Adipocyte (in vitro differentiated cells): ENCODE measurements at regions not wholly inside any gene's neighbourhood (a gene's known extent, or its start where the extent isn't known, plus 50 kb on each side); places are given as distances from the start of the nearest gene placed in this dataset.

ENCODE experiments used
- DNase-seq: peaks from one replicate; pipeline ENCODE4 v3.0.0-alpha.2; 2015; ENCODE audit warnings: low read depth
- H3K27me3 ChIP-seq: replicated peaks from 2 replicates; pipeline ENCODE4 v1.7.0; 2013; ENCODE audit warnings: mild to moderate bottlenecking, low read length, moderate library complexity; ENCODE audit not compliant: control insufficient read depth, insufficient read depth
- H3K36me3 ChIP-seq: 2 replicates; pipeline ENCODE4 v1.7.0; 2013; ENCODE audit warnings: low read length, mild to moderate bottlenecking, moderate library complexity; ENCODE audit not compliant: control insufficient read depth, insufficient read depth, severe bottlenecking
- H3K4me1 ChIP-seq: 2 replicates; pipeline ENCODE4 v1.7.0; 2013; ENCODE audit warnings: mild to moderate bottlenecking, low read length, moderate library complexity; ENCODE audit not compliant: control insufficient read depth, insufficient read depth
- H3K4me3 ChIP-seq: 2 replicates; pipeline ENCODE4 v1.7.0; 2013; ENCODE audit warnings: mild to moderate bottlenecking, low read length, moderate library complexity
- H3K9ac ChIP-seq: 2 replicates; pipeline ENCODE4 v1.7.0; 2013; ENCODE audit warnings: mild to moderate bottlenecking, low read length, moderate library complexity
- H3K9me3 ChIP-seq: 2 replicates; pipeline ENCODE4 v1.7.0; 2013; ENCODE audit warnings: mild to moderate bottlenecking, low read length, moderate library complexity; ENCODE audit not compliant: control insufficient read depth

DNA sequence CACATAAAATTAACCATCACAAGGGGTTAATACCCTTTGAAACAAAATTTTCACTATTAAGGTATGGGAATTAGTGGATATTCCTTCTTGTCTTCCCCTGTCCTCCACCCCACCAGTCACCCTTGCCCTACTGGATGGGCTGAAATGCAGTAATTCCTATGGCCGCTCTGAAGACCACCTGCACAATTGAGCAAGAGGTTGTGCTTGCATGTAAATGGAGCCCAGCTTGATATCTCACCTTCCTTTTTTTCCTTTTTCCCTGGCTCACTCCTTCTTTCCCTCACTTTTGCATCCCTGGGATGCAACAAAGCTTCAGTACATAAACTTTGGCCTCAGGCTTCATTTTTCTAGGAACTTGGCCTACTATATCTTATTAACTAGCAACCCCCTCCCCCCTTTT is 184.6 kb downstream of the SNX10 start:
- no peak for DNase-seq
- H3K4me3 ChIP-seq: no peak overlapping the region
- H3K4me1 ChIP-seq: peaks cover 11% of the 10 kb centered on the region
- no peak overlapping the region for H3K9ac ChIP-seq
- H3K9me3 ChIP-seq: no peaks in the 10 kb centered on the region
- no peaks in the 10 kb centered on the region for H3K27me3 ChIP-seq
- H3K36me3 ChIP-seq: no peaks in the 10 kb centered on the region

DNA sequence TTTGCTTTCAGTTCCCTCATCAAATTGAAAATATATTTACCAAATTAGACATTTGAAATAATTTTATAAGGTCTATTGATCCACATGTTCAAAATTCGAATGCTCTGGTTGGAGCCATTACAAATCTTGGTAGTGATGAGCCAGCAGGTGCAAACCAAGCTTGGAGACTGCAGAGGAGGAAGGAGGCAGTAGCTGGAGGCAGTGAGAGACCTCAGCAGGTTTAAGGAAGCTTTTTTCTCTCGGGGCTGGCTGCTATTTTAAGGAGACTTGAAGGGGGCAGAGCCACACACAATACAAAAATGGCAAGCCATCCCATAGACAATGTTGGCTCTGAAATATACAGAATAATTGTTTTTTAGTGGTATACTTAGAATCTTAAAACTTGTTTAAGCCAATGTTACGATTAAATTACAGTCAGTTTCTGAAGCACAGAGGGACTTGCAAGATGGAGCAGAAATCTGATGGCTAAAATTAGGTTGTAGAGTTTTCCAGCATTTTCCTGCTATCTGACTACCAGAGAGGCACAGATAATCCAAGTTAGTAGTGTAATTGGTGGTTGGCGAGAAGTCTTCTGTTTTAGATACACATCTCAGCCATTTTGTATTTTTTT is 185.8 kb downstream of the SNX10 start:
- H3K4me1 ChIP-seq: peaks cover 11% of the 10 kb centered on the region
- DNase-seq: no peak
- H3K27me3 ChIP-seq: no peaks in the 10 kb centered on the region

DNA sequence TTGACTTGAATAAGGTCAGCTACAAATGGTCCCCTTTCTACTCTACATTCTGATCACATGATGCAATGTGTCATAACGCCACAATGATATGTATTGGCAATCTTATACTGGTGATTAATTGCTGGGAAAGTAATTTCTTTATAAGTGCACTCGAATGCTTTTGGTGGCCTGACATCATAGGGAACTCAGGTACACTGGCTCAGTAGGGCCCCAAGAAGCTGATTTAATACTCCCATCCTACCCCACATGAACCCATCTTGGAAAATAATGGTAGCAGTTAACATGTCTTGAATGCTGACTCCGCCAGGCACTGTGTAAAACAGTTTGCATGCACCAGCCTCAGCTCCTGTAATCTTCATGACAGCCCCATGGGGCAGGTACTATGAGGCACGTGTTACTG is 186.9 kb downstream of the SNX10 start:
- H3K4me3 ChIP-seq: no peak overlapping the region
- DNase-seq: no peak
- peaks cover 11% of the 10 kb centered on the region for H3K4me1 ChIP-seq

More for the DNA sequence above, 185.8 kb downstream of the SNX10 start:
- Histone ChIP-seq H3K9me3 (peaks cover 4% of the 10 kb centered on the region), H3K36me3 (no peaks in the 10 kb centered on the region), H3K4me3 (no peak overlapping the region), H3K9ac (no peak overlapping the region)

DNA sequence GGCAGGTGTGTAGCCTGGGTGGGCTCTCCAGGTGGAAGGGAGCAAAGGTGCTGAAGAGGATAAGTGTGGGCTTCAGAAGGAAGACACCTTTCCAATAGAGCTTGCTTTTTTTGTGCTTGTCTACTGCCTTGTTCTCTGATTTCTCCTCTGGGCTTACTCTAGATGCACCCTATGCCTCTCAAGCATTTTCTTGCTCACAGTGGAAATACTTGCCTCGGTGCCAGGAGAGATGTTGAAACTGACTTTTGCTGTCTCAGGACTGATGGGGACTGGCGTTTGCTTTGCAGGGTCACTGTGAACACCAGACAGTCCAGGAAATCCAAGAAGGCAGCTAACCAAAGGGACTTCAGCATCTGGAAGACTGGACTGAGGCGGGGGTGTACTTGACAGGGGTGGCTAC is 187.9 kb downstream of the SNX10 start:
- Histone ChIP-seq H3K9ac (no peak overlapping the region), H3K4me1 (peaks cover 11% of the 10 kb centered on the region), H3K4me3 (no peak overlapping the region), H3K36me3 (no peaks in the 10 kb centered on the region), H3K9me3 (peaks cover 25% of the 10 kb centered on the region), H3K27me3 (no peaks in the 10 kb centered on the region)
- DNase-seq: no peak

More for the DNA sequence above, 186.9 kb downstream of the SNX10 start:
- Histone ChIP-seq H3K27me3 (no peaks in the 10 kb centered on the region), H3K9me3 (peaks cover 15% of the 10 kb centered on the region), H3K36me3 (no peaks in the 10 kb centered on the region), H3K9ac (no peak overlapping the region)

- H3K4me3 ChIP-seq: no peak overlapping the region
- no peak overlapping the region for H3K9ac ChIP-seq
- peaks cover 31% of the 10 kb centered on the region for H3K9me3 ChIP-seq
- DNase-seq: no peak
- peaks cover 11% of the 10 kb centered on the region for H3K4me1 ChIP-seq
- no peaks in the 10 kb centered on the region for H3K27me3 ChIP-seq
- no peaks in the 10 kb centered on the region for H3K36me3 ChIP-seq
Observed at GRCh38 chr7:26480156-26480555, 188.5 kb downstream of the SNX10 start.

- H3K36me3 ChIP-seq: no peaks in the 10 kb centered on the region
- H3K27me3 ChIP-seq: no peaks in the 10 kb centered on the region
- H3K4me1 ChIP-seq: peaks cover 20% of the 10 kb centered on the region
- no peak overlapping the region for H3K4me3 ChIP-seq
- DNase-seq: no peak
- no peak overlapping the region for H3K9ac ChIP-seq
- H3K9me3 ChIP-seq: peaks cover 36% of the 10 kb centered on the region
Observed at GRCh38 chr7:26482927-26483326, 191.3 kb downstream of the SNX10 start.

GRCh38 chr7:26483843-26484242 is 192.2 kb downstream of the SNX10 start:
- Histone ChIP-seq H3K4me3 (no peak overlapping the region), H3K9ac (no peak overlapping the region), H3K36me3 (no peaks in the 10 kb centered on the region), H3K27me3 (no peaks in the 10 kb centered on the region), H3K9me3 (peaks cover 36% of the 10 kb centered on the region), H3K4me1 (peaks cover 29% of the 10 kb centered on the region)
- DNase-seq: no peak

GRCh38 chr7:26485367-26485934 is 193.8 kb downstream of the SNX10 start:
- DNase-seq: no peak
- Histone ChIP-seq H3K4me3 (no peak overlapping the region), H3K27me3 (no peaks in the 10 kb centered on the region), H3K9ac (no peak overlapping the region), H3K4me1 (peaks cover 19% of the 10 kb centered on the region), H3K9me3 (peaks cover 36% of the 10 kb centered on the region), H3K36me3 (no peaks in the 10 kb centered on the region)

GRCh38 chr7:26486153-26486552 is 194.5 kb downstream of the SNX10 start:
- H3K27me3 ChIP-seq: peaks cover 6% of the 10 kb centered on the region
- no peaks in the 10 kb centered on the region for H3K36me3 ChIP-seq
- DNase-seq: no peak
- peaks cover 36% of the 10 kb centered on the region for H3K9me3 ChIP-seq
- peaks cover 19% of the 10 kb centered on the region for H3K4me1 ChIP-seq
- no peak overlapping the region for H3K9ac ChIP-seq
- H3K4me3 ChIP-seq: no peak overlapping the region

DNA sequence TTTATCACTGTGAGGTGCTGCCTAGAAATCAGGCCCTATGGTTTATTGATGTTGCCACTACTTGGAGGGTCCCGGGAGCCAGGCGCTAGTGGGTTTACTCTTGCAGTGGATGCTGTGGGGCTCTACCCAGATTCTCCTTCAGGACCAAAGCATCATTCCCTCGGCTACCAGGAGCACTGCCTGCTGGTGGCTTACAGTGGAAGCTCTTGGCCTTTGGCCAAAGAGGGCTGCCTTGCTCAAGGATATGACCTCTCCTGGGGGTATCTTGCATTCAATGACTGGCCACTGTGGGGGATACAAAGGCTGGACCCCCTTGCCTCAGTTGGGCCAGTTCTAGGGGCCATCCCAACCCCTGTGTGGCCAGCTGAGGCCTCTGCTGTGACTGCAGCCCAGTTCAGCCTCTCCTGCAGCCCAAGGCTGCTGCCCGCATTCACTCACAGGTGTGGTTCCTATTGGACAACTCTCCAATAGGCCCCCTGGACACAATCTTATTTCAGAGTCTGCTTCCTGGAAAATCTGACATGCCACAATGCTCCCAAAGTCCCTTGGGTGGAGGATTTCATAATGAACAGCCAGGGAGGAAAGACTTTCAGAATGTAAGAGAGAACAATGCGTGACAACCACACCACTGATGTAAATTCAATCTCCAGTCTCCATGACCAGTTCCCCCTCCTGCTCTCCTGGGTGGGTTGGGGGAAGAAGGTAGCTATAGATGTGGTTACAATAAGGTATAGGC is 196.3 kb downstream of the SNX10 start:
- H3K9ac ChIP-seq: no peak overlapping the region
- no peak overlapping the region for H3K4me3 ChIP-seq
- peaks cover 13% of the 10 kb centered on the region for H3K27me3 ChIP-seq
- H3K4me1 ChIP-seq: peaks cover 19% of the 10 kb centered on the region
- DNase-seq: no peak
- no peaks in the 10 kb centered on the region for H3K36me3 ChIP-seq
- H3K9me3 ChIP-seq: peaks cover 27% of the 10 kb centered on the region

DNA sequence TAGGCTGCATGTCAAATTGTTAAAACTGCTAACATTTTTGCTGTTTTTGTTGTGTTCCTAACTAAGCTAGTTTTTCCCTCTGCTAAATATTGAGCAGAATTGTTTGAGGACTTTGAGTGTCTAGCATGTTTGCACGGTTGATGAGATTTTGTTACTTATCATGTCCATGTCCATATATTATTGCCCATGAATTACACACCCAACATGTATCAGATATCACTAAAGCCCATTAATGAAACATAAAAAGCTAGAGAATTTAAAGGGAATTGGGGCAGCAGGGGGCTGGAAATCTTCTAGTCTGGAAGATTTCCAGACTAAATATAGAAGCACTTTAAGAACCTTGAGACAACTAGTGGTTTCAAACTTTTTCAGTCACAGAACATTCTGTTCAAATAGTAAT is 197.7 kb downstream of the SNX10 start:
- Histone ChIP-seq H3K36me3 (no peaks in the 10 kb centered on the region), H3K9ac (no peak overlapping the region), H3K27me3 (peaks cover 15% of the 10 kb centered on the region), H3K4me1 (peaks cover 19% of the 10 kb centered on the region), H3K9me3 (peaks cover 13% of the 10 kb centered on the region), H3K4me3 (no peak overlapping the region)
- DNase-seq: no peak
